GM23338 (cell line): ENCODE measurements at regions not wholly inside any gene's neighbourhood (a gene's known extent, or its start where the extent isn't known, plus 50 kb on each side); places are given as distances from the start of the nearest gene placed in this dataset.

ENCODE experiments used
- ATAC-seq: fragments of 200-7000 bp; cut with Tn5 transposase; 3 replicates; pipeline ENCODE4 v1.9.1; 2020
- DNase-seq: peaks from one replicate; pipeline ENCODE4 v3.0.0-alpha.2; 2015; ENCODE audit warnings: low spot score
- H2AFZ ChIP-seq: fragments of 200-600 bp; sonication (generic); 2 replicates; pipeline ENCODE4 v1.8.0; 2016; ENCODE audit warnings: antibody characterized with exemption, mild to moderate bottlenecking, moderate library complexity
- H3F3A ChIP-seq: fragments of 200-600 bp; sonication (generic); replicated peaks from 2 replicates; pipeline ENCODE4 v1.8.0; 2017; ENCODE audit warnings: antibody characterized with exemption, mixed run types, low read depth
- H3K27ac ChIP-seq: fragments of 200-600 bp; sonication (generic); 2 replicates; pipeline ENCODE4 v1.6.1; 2016; ENCODE audit warnings: low read depth
- H3K27me3 ChIP-seq: fragments of 200-600 bp; sonication (generic); 2 replicates; pipeline ENCODE4 v1.8.0; 2016; ENCODE audit warnings: mild to moderate bottlenecking, mixed run types, moderate library complexity; ENCODE audit not compliant: insufficient read depth
- H3K36me3 ChIP-seq: fragments of 200-600 bp; sonication (generic); 2 replicates; pipeline ENCODE4 v1.8.0; 2016; ENCODE audit warnings: mild to moderate bottlenecking; ENCODE audit not compliant: insufficient read depth
- H3K4me1 ChIP-seq: fragments of 200-600 bp; sonication (generic); 2 replicates; pipeline ENCODE4 v1.8.0; 2016; ENCODE audit warnings: mild to moderate bottlenecking, moderate library complexity; ENCODE audit not compliant: insufficient read depth
- H3K4me2 ChIP-seq: fragments of 200-600 bp; sonication (generic); 2 replicates; pipeline ENCODE4 v1.7.1; 2017; ENCODE audit warnings: mixed run types
- H3K4me3 ChIP-seq: fragments of 200-600 bp; sonication (generic); 2 replicates; pipeline ENCODE4 v1.6.1; 2016; ENCODE audit warnings: mixed run types
- H3K79me2 ChIP-seq: fragments of 200-600 bp; sonication (generic); replicated peaks from 2 replicates; pipeline ENCODE4 v1.8.0; 2017; ENCODE audit warnings: mild to moderate bottlenecking; ENCODE audit not compliant: insufficient read depth
- H3K9me2 ChIP-seq: fragments of 200-600 bp; sonication (generic); 2 replicates; pipeline ENCODE4 v1.8.0; 2017; ENCODE audit not compliant: insufficient read depth
- H4K20me1 ChIP-seq: fragments of 200-600 bp; sonication (generic); replicated peaks from 2 replicates; pipeline ENCODE4 v1.8.0; 2017; ENCODE audit warnings: mild to moderate bottlenecking; ENCODE audit not compliant: insufficient read depth
- H3K27ac Mint-ChIP-seq: 2 replicates; pipeline ENCODE4 v1.8.0; 2020; ENCODE audit warnings: inconsistent platforms, mild to moderate bottlenecking, moderate library complexity, mixed read lengths
- H3K27me3 Mint-ChIP-seq: 3 replicates; pipeline ENCODE4 v1.8.0; 2022; ENCODE audit warnings: low read depth, mild to moderate bottlenecking, moderate library complexity, mixed read lengths, inconsistent platforms; ENCODE audit not compliant: insufficient read depth, poor library complexity
- H3K36me3 Mint-ChIP-seq: 3 replicates; pipeline ENCODE4 v1.8.0; 2021; ENCODE audit warnings: low read depth, mild to moderate bottlenecking, inconsistent platforms, moderate library complexity, mixed read lengths
- H3K4me1 Mint-ChIP-seq: 3 replicates; pipeline ENCODE4 v1.8.0; 2020; ENCODE audit warnings: mild to moderate bottlenecking, inconsistent platforms, mixed read lengths
- H3K4me3 Mint-ChIP-seq: 3 replicates; pipeline ENCODE4 v1.8.0; 2021; ENCODE audit warnings: moderate library complexity, mild to moderate bottlenecking, inconsistent platforms, mixed read lengths
- H3K9me3 Mint-ChIP-seq: 3 replicates; pipeline ENCODE4 v1.8.0; 2020; ENCODE audit warnings: moderate library complexity, mild to moderate bottlenecking, inconsistent platforms, mixed read lengths
- EZH2phosphoT487 ChIP-seq: fragments of 200-600 bp; sonication (generic); IDR thresholded peaks from one replicate; pipeline ENCODE4 v1.8.1; 2018; ENCODE audit warnings: antibody characterized with exemption; ENCODE audit not compliant: unreplicated experiment
- ZNF114 ChIP-seq: fragments of 250-450 bp; sonication (Bioruptor Pico); IDR thresholded peaks from 2 replicates; pipeline ENCODE4 v1.5.0; 2020; ENCODE audit warnings: mild to moderate bottlenecking, moderate library complexity
- TF ChIP-seq, protein P1 (sequence below): fragments of 250-450 bp; sonication (Bioruptor Pico); IDR thresholded peaks from 2 replicates; pipeline ENCODE4 v1.5.0; 2020; ENCODE audit warnings: mild to moderate bottlenecking, moderate library complexity
- TF ChIP-seq, protein P2 (sequence below), 2 experiments: fragments of 200-600 bp in 1 of 2; sonication (generic) in 1 of 2; conservative IDR thresholded peaks; 2 replicates each; pipeline versions ENCODE4 v1.5.1 to v1.6.1; 2016 to 2017; ENCODE audit warnings: antibody characterized with exemption in 2 of 2, low read depth in 2 of 2, mild to moderate bottlenecking in 2 of 2, moderate library complexity in 1 of 2

GRCh38 chr14:95776798-95777534 is 63.0 kb upstream of the TCL1A start (continued):
- TF ChIP-seq, protein P1, sequence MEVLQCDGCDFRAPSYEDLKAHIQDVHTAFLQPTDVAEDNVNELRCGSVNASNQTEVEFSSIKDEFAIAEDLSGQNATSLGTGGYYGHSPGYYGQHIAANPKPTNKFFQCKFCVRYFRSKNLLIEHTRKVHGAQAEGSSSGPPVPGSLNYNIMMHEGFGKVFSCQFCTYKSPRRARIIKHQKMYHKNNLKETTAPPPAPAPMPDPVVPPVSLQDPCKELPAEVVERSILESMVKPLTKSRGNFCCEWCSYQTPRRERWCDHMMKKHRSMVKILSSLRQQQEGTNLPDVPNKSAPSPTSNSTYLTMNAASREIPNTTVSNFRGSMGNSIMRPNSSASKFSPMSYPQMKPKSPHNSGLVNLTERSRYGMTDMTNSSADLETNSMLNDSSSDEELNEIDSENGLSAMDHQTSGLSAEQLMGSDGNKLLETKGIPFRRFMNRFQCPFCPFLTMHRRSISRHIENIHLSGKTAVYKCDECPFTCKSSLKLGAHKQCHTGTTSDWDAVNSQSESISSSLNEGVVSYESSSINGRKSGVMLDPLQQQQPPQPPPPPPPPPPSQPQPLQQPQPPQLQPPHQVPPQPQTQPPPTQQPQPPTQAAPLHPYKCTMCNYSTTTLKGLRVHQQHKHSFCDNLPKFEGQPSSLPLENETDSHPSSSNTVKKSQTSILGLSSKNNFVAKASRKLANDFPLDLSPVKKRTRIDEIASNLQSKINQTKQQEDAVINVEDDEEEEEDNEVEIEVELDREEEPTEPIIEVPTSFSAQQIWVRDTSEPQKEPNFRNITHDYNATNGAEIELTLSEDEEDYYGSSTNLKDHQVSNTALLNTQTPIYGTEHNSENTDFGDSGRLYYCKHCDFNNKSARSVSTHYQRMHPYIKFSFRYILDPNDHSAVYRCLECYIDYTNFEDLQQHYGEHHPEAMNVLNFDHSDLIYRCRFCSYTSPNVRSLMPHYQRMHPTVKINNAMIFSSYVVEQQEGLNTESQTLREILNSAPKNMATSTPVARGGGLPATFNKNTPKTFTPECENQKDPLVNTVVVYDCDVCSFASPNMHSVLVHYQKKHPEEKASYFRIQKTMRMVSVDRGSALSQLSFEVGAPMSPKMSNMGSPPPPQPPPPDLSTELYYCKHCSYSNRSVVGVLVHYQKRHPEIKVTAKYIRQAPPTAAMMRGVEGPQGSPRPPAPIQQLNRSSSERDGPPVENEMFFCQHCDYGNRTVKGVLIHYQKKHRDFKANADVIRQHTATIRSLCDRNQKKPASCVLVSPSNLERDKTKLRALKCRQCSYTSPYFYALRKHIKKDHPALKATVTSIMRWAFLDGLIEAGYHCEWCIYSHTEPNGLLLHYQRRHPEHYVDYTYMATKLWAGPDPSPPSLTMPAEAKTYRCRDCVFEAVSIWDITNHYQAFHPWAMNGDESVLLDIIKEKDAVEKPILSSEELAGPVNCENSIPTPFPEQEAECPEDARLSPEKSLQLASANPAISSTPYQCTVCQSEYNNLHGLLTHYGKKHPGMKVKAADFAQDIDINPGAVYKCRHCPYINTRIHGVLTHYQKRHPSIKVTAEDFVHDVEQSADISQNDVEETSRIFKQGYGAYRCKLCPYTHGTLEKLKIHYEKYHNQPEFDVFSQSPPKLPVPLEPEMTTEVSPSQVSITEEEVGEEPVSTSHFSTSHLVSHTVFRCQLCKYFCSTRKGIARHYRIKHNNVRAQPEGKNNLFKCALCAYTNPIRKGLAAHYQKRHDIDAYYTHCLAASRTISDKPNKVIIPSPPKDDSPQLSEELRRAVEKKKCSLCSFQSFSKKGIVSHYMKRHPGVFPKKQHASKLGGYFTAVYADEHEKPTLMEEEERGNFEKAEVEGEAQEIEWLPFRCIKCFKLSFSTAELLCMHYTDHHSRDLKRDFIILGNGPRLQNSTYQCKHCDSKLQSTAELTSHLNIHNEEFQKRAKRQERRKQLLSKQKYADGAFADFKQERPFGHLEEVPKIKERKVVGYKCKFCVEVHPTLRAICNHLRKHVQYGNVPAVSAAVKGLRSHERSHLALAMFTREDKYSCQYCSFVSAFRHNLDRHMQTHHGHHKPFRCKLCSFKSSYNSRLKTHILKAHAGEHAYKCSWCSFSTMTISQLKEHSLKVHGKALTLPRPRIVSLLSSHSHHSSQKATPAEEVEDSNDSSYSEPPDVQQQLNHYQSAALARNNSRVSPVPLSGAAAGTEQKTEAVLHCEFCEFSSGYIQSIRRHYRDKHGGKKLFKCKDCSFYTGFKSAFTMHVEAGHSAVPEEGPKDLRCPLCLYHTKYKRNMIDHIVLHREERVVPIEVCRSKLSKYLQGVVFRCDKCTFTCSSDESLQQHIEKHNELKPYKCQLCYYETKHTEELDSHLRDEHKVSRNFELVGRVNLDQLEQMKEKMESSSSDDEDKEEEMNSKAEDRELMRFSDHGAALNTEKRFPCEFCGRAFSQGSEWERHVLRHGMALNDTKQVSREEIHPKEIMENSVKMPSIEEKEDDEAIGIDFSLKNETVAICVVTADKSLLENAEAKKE (CRISPR knock-in tag): no peak
- no peak for TF ChIP-seq ZNF114 (CRISPR knock-in tag)
- TF ChIP-seq EZH2phosphoT487: no peak

DNA sequence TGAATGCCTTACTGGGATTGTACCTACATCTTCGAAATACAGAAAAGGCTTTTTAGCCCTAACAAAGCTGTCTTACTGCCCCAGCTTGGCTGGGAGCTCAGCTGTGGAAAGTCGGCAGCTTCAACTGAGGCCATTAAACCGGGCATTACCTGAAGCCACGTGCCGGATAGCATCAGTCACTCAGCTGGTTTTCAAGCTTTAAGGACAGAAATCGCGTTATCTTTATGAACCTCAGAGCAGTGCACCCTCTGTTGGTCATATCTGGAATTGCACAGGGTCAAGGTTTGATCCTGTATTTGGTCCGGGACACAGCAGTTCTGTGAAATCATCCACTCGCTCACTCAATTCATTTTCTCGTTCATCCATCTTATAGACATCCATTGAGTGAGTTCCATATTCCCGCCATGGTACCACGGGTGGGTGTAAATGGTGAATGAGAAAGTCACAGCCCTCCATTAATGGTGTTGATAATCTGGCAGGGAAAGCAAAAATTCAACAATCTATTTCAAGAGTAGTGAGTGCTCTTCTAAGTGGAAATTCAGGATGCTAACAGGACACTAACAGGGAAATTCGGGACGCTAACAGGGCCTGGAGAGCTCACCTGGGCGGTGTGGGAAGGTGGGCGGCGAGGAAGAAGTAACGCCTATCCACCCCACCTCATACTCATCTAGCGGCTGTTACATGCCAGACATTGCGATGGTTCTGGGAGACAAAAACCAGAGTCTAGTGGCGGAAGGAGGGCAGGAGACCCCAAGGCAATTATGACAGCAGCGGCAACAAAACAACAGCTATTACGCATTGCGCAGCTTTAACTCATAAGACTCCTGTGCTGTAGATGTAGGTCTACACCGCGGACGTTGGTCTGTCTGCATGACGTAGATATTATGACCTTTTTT is 60.6 kb upstream of the TCL1A start:
- H3K4me3 ChIP-seq: no peak overlapping the region
- H2AFZ ChIP-seq: no peak overlapping the region
- no peaks in the 10 kb centered on the region for H3K79me2 ChIP-seq
- no peaks in the 10 kb centered on the region for H3K36me3 ChIP-seq
- H3K27ac ChIP-seq: no peak overlapping the region
- H3K4me2 ChIP-seq: no peak overlapping the region
- peaks cover 16% of the 10 kb centered on the region for H3K27me3 ChIP-seq
- Mint-ChIP-seq H3K27ac (no peak overlapping the region), H3K27me3 (peaks cover 17% of the 10 kb centered on the region), H3K4me3 (no peak overlapping the region), H3K9me3 (peaks cover 2% of the 10 kb centered on the region; the same call in 1 of the 3 replicates), H3K4me1 (peaks cover 8% of the 10 kb centered on the region), H3K36me3 (no peaks in the 10 kb centered on the region)
- no peaks in the 10 kb centered on the region for H4K20me1 ChIP-seq
- ATAC-seq: peak; percentile 64
- TF ChIP-seq, protein P2, sequence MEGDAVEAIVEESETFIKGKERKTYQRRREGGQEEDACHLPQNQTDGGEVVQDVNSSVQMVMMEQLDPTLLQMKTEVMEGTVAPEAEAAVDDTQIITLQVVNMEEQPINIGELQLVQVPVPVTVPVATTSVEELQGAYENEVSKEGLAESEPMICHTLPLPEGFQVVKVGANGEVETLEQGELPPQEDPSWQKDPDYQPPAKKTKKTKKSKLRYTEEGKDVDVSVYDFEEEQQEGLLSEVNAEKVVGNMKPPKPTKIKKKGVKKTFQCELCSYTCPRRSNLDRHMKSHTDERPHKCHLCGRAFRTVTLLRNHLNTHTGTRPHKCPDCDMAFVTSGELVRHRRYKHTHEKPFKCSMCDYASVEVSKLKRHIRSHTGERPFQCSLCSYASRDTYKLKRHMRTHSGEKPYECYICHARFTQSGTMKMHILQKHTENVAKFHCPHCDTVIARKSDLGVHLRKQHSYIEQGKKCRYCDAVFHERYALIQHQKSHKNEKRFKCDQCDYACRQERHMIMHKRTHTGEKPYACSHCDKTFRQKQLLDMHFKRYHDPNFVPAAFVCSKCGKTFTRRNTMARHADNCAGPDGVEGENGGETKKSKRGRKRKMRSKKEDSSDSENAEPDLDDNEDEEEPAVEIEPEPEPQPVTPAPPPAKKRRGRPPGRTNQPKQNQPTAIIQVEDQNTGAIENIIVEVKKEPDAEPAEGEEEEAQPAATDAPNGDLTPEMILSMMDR (conservative IDR thresholded peaks at IDR 0.05; ENCODE audit: low read depth in 2 of 2): peak; percentile 90 to 94
- TF ChIP-seq, protein P1 (CRISPR knock-in tag): no peak
- H3K4me1 ChIP-seq: no peaks in the 10 kb centered on the region
- no peaks in the 10 kb centered on the region for H3K9me2 ChIP-seq
- no peaks in the 10 kb centered on the region for H3F3A ChIP-seq
- DNase-seq: peak; percentile 86
